Sigmoid colon (tissue), 4 donors: ENCODE measurements at regions not wholly inside any gene's neighbourhood (a gene's known extent, or its start where the extent isn't known, plus 50 kb on each side); places are given as distances from the start of the nearest gene placed in this dataset.

ENCODE experiments used
- EP300 ChIP-seq, 4 donors: sonication (generic); formaldehyde crosslinking; IDR thresholded peaks; one replicate each; pipeline ENCODE4 v1.6.1; 2017; ENCODE audit warnings: antibody characterized with exemption in 4 of 4
- POLR2A ChIP-seq, 2 donors: fragments of 450-650 bp; IDR thresholded peaks; one replicate each; pipeline ENCODE4 v1.6.1; 2016; ENCODE audit warnings: antibody characterized with exemption in 2 of 2, mild to moderate bottlenecking in 2 of 2, moderate library complexity in 2 of 2
- POLR2AphosphoS5 ChIP-seq, 4 donors: sonication (generic); formaldehyde crosslinking; IDR thresholded peaks; one replicate each; pipeline ENCODE4 v1.6.1; 2017; ENCODE audit warnings: antibody characterized with exemption in 4 of 4
- TF ChIP-seq, protein P1 (sequence below), 4 experiments: fragments of 450-650 bp in 3 of 4; fragments of 200-600 bp in 1 of 4; IDR thresholded peaks; one replicate each; pipeline ENCODE4 v1.5.1; 2016 to 2019; ENCODE audit warnings: antibody characterized with exemption in 4 of 4, mild to moderate bottlenecking in 3 of 4, moderate library complexity in 2 of 4

DNA sequence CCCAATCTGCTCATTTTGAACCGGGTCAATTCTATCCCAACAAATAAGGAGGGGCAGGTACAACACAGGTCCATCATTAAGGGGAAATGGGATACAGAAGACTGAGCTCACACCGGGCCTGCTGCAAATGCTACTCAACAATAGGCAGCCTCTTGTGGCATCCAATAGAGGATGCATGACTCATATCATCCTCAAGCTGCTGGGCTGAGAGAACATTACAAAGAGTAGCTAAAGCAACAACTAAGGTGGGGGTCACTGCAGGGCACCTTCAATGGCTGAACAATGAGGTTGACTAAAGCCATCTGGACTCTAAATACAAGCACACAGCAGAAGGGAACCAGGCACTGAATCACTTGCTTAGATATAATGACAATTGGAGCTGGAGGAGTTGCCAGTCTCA, 130.1 kb upstream of the SYN3 start:
- TF ChIP-seq POLR2AphosphoS5 (IDR thresholded peaks at IDR 0.05), result no peak
- TF ChIP-seq POLR2A (IDR thresholded peaks at IDR 0.05), result no peak
- TF ChIP-seq, protein P1, sequence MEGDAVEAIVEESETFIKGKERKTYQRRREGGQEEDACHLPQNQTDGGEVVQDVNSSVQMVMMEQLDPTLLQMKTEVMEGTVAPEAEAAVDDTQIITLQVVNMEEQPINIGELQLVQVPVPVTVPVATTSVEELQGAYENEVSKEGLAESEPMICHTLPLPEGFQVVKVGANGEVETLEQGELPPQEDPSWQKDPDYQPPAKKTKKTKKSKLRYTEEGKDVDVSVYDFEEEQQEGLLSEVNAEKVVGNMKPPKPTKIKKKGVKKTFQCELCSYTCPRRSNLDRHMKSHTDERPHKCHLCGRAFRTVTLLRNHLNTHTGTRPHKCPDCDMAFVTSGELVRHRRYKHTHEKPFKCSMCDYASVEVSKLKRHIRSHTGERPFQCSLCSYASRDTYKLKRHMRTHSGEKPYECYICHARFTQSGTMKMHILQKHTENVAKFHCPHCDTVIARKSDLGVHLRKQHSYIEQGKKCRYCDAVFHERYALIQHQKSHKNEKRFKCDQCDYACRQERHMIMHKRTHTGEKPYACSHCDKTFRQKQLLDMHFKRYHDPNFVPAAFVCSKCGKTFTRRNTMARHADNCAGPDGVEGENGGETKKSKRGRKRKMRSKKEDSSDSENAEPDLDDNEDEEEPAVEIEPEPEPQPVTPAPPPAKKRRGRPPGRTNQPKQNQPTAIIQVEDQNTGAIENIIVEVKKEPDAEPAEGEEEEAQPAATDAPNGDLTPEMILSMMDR (IDR thresholded peaks at IDR 0.05), result no peak
- TF ChIP-seq EP300 (IDR thresholded peaks at IDR 0.05), result no peak
